Osteoblast (primary cell): ENCODE measurements at regions not wholly inside any gene's neighbourhood (a gene's known extent, or its start where the extent isn't known, plus 50 kb on each side); places are given as distances from the start of the nearest gene placed in this dataset.

Experiments
- DNase-seq: peaks from one replicate; pipeline ENCODE4 v3.0.0; 2011; ENCODE audit warnings: low spot score, mixed read lengths; ENCODE audit not compliant: insufficient read length; ENCODE audit errors: missing footprints
- H2AFZ ChIP-seq: 2 replicates; pipeline ENCODE4 v1.6.0; 2011; ENCODE audit warnings: mild to moderate bottlenecking, low read length
- H3K27ac ChIP-seq: 2 replicates; pipeline ENCODE4 v1.5.1; 2011; ENCODE audit warnings: mild to moderate bottlenecking, low read depth, low read length, moderate library complexity
- H3K27me3 ChIP-seq: 2 replicates; pipeline ENCODE4 v1.6.0; 2012; ENCODE audit warnings: mild to moderate bottlenecking, control low read depth, inconsistent platforms, low read length, moderate library complexity; ENCODE audit not compliant: insufficient read depth
- H3K36me3 ChIP-seq: 2 replicates; pipeline ENCODE4 v1.5.1; 2011; ENCODE audit warnings: mild to moderate bottlenecking, low read length, control low read depth, moderate library complexity; ENCODE audit not compliant: insufficient read depth
- H3K4me1 ChIP-seq: 2 replicates; pipeline ENCODE4 v1.5.1; 2011; ENCODE audit warnings: mild to moderate bottlenecking, low read length, control low read depth, moderate library complexity; ENCODE audit not compliant: insufficient read depth
- H3K4me2 ChIP-seq: 2 replicates; pipeline ENCODE4 v1.6.0; 2011; ENCODE audit warnings: mild to moderate bottlenecking, low read length; ENCODE audit not compliant: insufficient read depth
- H3K4me3 ChIP-seq: fragments of 200-600 bp; sonication (generic); 3 replicates; pipeline ENCODE4 v1.5.1; 2012; ENCODE audit warnings: mild to moderate bottlenecking, low read length, inconsistent platforms; ENCODE audit not compliant: insufficient read depth
- H3K79me2 ChIP-seq: 2 replicates; pipeline ENCODE4 v1.6.0; 2012; ENCODE audit warnings: mild to moderate bottlenecking, low read length, control low read depth, inconsistent platforms; ENCODE audit not compliant: insufficient read depth
- H3K9me3 ChIP-seq: 2 replicates; pipeline ENCODE4 v1.5.1; 2011; ENCODE audit warnings: low read depth, low read length, control low read depth
- H4K20me1 ChIP-seq: 2 replicates; pipeline ENCODE4 v1.6.0; 2012; ENCODE audit warnings: mild to moderate bottlenecking, low read length, control low read depth; ENCODE audit not compliant: insufficient read depth
- CTCF ChIP-seq: IDR thresholded peaks from 2 replicates; pipeline ENCODE4 v1.5.1; 2011; ENCODE audit warnings: mild to moderate bottlenecking, low read depth, low read length, moderate library complexity; ENCODE audit errors: extremely low read depth

DNA sequence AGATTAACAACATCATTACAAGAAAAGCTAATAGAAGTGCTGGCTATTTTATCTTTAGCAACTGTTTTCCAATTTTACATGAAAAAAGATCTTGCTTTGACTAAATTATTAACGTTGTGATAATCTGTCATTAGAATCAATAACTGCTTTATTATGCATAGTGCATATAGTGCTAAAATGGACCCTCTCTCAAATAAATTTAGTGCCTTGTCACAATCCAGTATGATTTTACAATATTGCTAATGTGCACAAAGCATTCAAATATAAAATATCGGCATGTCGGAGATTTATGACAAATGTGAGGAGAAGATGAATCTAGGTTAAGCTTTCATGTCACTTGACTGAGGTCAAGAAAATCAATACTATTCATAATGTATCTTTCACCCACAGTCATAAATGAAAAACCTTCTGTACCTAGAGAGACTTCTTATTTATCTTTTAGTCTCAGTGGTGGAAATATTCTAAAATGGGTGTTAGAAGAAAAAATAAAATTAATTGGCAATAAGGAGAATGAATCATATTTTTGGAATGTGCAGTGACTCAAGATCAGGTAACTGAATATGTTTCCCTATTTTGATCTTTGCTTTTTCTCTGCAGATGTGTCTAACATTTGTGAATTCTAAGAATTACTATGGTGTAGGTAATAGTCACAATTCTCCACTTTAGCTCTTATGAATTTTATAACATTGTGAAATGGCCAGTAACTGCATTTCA is 672.9 kb upstream of the GRAMD2B start:
- Histone ChIP-seq H3K4me1 (no peaks in the 10 kb centered on the region), H4K20me1 (no peaks in the 10 kb centered on the region), H3K4me3 (no peak overlapping the region), H3K9me3 (no peaks in the 10 kb centered on the region), H3K27me3 (no peaks in the 10 kb centered on the region), H3K27ac (no peak overlapping the region), H3K4me2 (no peak overlapping the region), H3K36me3 (no peaks in the 10 kb centered on the region), H3K79me2 (no peaks in the 10 kb centered on the region), H2AFZ (no peak overlapping the region)
- no peak for DNase-seq
- TF ChIP-seq CTCF: no peak

GRCh38 chr5:125750861-125751186 is 672.4 kb upstream of the GRAMD2B start:
- TF ChIP-seq CTCF: no peak
- no peaks in the 10 kb centered on the region for H3K4me1 ChIP-seq
- no peaks in the 10 kb centered on the region for H3K27me3 ChIP-seq
- DNase-seq: no peak
- H3K9me3 ChIP-seq: no peaks in the 10 kb centered on the region
- no peak overlapping the region for H3K4me2 ChIP-seq
- H2AFZ ChIP-seq: no peak overlapping the region
- no peaks in the 10 kb centered on the region for H3K79me2 ChIP-seq
- H3K36me3 ChIP-seq: no peaks in the 10 kb centered on the region
- no peak overlapping the region for H3K4me3 ChIP-seq
- H3K27ac ChIP-seq: no peak overlapping the region
- no peaks in the 10 kb centered on the region for H4K20me1 ChIP-seq

GRCh38 chr5:125756456-125756855 is 666.8 kb upstream of the GRAMD2B start:
- no peak for DNase-seq
- TF ChIP-seq CTCF: no peak

GRCh38 chr5:125766706-125767105 is 656.5 kb upstream of the GRAMD2B start:
- no peak for DNase-seq
- no peaks in the 10 kb centered on the region for H3K36me3 ChIP-seq
- H3K79me2 ChIP-seq: no peaks in the 10 kb centered on the region
- no peaks in the 10 kb centered on the region for H3K27me3 ChIP-seq
- H3K9me3 ChIP-seq: no peaks in the 10 kb centered on the region
- TF ChIP-seq CTCF: no peak
- H3K4me2 ChIP-seq: no peak overlapping the region
- H3K27ac ChIP-seq: no peak overlapping the region
- H4K20me1 ChIP-seq: no peaks in the 10 kb centered on the region
- H3K4me3 ChIP-seq: no peak overlapping the region
- H3K4me1 ChIP-seq: no peaks in the 10 kb centered on the region
- H2AFZ ChIP-seq: no peak overlapping the region

More at GRCh38 chr5:125756456-125756855, 666.8 kb upstream of the GRAMD2B start:
- no peak overlapping the region for H3K4me2 ChIP-seq
- H3K4me3 ChIP-seq: no peak overlapping the region
- H3K36me3 ChIP-seq: no peaks in the 10 kb centered on the region
- H3K9me3 ChIP-seq: no peaks in the 10 kb centered on the region
- no peak overlapping the region for H2AFZ ChIP-seq
- H3K27ac ChIP-seq: no peak overlapping the region
- H4K20me1 ChIP-seq: no peaks in the 10 kb centered on the region
- no peaks in the 10 kb centered on the region for H3K4me1 ChIP-seq
- H3K79me2 ChIP-seq: no peaks in the 10 kb centered on the region
- no peaks in the 10 kb centered on the region for H3K27me3 ChIP-seq
